Retina (tissue), 1 donor: ENCODE measurements at regions not wholly inside any gene's neighbourhood (a gene's known extent, or its start where the extent isn't known, plus 50 kb on each side); places are given as distances from the start of the nearest gene placed in this dataset.

Experiments used
- DNase-seq: peaks from one replicate; pipeline ENCODE4 v3.0.0-alpha.2; 2016

GRCh38 chr2:236858661-236859060 is 227.0 kb upstream of the COPS8 start:
- DNase-seq, result no peak

DNA sequence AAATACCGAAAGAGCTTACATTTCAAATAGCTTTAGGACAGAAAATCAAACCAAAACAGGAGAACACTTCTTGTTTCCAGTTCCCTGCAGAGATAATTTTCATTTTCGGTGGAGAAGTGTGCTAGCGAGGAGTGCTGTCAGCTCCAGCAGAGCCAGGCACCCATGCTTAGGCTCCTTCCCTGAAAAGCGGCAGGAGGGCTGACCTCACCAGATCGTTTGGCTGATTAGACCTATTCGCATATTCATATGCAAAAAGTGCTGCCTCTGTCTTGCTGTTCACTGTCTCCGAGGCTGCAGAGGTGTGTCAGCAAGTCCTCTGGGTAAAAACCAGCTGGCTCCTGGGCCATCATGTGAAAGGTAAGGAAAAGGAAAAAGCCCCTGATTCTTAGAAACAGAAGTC is 225.8 kb upstream of the COPS8 start:
- no peak for DNase-seq

GRCh38 chr2:236861196-236861875 is 224.4 kb upstream of the COPS8 start:
- DNase-seq, result no peak

- no peak for DNase-seq
Observed at GRCh38 chr2:236861944-236862343, 223.7 kb upstream of the COPS8 start.

DNA sequence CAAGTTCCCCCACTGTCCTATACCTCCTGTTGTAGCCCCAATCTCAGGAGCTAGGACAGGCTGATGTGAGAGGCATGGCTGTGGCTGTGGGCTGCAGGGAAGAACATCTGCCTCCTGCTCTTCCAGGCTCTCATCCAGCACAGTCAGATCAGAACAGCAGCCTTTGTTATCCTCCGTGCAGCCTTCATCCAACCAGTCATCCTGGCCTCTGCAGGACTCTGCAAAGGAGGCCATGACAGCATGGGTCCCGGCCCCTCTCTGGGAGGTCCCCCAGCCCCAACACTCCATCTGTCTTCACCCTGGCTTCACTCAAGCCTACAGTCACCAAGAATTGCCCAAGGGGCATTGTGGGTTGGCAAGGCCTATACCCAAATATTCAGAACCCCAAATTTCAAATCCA is 223.2 kb upstream of the COPS8 start:
- DNase-seq, result no peak

DNA sequence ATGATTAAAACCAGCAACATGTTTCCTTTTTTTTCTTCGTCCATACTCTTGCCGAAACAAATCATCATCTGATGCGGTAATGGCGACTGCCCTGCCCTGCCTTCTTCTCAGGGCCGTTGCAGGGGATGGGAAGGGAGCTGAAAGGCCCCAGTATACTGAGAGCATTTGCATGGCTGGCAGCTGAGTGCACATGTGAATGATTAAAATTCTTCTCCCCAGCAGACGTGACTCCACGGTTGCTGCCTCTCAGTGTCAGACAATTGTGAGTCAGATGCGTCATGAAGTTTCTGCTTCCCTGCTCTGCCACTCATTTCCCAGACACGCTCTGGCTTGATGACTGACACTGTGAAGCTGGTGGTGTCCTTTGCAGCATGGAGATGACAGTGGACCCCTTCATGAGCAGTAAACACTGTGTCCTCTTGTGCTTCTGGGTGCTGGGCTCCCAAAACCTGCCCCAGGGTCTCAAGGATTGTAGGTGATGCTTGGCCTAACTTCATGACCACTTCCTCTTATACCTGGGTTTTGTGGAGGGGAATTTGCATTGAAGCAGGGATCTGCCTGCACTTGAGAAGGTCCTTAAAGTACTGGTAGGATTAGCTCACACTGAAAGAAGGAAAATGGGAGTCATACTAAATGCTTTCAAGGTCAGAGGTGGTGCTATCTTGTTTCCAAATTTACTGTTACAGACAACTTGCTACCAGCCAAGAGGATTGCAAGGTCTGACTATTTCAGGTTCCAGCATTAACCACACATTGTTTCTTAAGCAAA is 222.5 kb upstream of the COPS8 start:
- DNase-seq, result peak; percentile 62

GRCh38 chr2:236863729-236864126 is 222.0 kb upstream of the COPS8 start:
- DNase-seq, result no peak

DNA sequence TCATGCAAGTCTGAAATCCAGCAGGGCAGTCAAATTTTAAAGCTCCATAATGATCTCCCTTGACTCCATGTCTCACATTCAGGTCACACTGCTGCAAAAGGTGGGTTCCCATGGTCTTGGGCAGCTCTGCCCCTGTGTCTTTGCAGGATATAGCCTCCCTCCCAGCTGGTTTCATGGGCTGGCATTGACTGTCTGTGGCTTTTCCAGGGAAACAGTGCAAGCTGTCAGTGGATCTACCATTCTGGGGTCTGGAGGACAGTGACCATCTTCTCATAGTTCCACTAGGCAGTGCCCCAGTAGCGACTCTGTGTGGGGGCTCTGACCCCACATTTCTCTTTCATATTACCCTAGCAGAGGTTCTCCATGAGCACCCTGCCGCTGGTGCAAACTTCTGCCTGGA is 220.6 kb upstream of the COPS8 start:
- no peak for DNase-seq

DNA sequence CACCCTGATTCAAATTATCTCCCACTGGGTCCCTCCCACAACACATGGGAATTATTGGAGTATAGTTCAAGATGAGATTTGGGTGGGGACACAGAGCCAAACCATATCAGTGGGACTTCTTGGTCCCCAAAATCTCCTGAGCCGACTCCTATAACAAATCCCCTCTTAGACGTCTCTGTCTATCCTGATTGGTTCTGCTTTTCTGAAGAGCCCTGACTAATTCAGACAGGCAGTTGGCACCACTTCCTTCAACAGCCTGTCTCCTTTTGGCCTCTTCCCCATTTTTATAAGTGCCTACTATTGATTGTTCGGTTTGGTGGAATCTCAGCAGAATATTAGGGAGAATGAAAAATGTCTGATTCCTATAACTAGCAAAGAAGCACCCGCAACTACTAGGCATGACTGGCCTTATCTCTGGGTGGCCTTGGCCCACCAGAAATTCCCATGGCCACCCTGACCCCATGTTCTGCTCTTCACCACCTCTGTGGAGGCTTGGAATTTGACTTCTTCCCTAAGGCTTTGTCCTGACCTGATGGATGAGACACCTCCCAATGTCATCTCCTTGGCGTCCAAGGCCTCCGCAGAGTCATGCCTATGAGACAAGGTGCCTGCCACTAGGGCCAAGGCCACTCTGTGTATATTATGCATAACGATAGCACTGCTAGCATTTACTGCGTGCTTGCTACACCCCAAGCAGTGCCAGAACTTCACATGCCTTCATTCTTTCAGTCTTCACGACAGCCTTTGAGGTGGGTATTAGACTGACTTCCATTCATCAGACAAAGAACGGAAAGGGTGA is 218.9 kb upstream of the COPS8 start:
- no peak for DNase-seq

- DNase-seq, result no peak
Observed at GRCh38 chr2:236867441-236868260, 218.0 kb upstream of the COPS8 start.

DNA sequence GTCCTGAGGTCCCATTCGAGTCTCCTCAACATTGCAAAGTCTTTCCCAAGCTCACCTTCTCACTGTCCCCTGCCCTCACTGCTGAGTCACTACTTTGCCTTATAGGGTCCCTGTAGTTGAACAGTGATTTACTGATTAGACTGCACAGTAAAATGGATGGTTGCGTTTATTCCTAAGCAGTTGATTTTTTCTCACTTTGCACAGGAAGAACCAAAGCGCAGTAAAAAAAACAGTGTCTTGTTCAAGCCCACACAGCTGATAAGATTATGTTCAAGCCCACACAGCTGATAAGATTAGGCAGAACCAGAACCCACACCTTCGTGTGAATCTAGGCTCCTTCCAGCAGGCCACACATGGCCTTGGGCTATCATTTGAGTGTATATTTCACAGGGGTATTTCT is 215.3 kb upstream of the COPS8 start:
- no peak for DNase-seq

DNA sequence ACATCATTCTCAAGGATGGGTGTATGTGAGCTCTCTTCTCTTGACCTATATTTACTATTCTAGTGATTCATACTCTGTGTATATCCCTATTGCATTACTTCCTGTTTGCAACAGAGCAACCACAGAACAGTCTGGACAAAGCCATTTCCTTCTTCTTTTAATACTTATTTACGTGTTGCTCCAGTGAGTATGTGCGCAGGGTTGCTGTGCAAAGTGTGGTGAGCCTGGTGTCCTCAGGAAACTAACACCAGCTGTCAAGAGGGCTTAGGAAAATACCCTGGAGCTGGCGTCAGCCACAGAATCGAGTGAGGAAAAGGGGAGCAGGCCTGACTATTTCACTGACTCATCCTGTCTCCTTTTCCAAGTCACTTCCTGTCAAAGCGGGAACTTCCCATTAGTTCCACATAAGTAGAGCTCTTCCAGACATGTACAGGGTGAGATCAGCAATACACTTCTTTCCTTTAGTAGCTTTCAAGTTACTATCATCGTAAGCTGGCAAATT is 214.1 kb upstream of the COPS8 start:
- DNase-seq, result no peak

- DNase-seq, result no peak
Observed at GRCh38 chr2:236872015-236872414, 213.7 kb upstream of the COPS8 start.

DNA sequence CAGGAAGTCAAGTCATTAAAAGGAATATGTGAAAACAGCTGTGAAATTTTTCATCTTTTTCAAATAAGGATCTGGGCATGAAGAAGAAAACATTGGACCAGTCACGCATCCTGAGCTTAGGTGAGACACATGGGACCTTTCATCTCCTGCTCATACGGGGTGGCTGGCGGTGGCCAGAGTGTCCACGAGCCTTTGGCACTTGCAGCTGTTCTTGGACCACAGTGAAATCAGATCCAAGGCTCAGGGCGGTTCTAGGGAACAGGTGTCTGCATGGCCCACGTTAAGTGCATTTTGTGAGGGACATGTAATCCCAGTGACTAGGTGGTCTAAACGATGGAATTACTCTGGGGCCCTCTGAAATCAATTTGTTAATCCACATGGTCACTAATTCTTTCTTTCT is 212.7 kb upstream of the COPS8 start:
- no peak for DNase-seq

- no peak for DNase-seq
Observed at GRCh38 chr2:236873636-236874035, 212.1 kb upstream of the COPS8 start.

- no peak for DNase-seq
Observed at GRCh38 chr2:236874866-236875481, 210.7 kb upstream of the COPS8 start.

GRCh38 chr2:236875906-236876505 is 209.7 kb upstream of the COPS8 start:
- DNase-seq, result no peak

- no peak for DNase-seq
Observed at GRCh38 chr2:236876642-236877041, 209.0 kb upstream of the COPS8 start.

GRCh38 chr2:236877972-236878371 is 207.7 kb upstream of the COPS8 start:
- DNase-seq, result no peak

DNA sequence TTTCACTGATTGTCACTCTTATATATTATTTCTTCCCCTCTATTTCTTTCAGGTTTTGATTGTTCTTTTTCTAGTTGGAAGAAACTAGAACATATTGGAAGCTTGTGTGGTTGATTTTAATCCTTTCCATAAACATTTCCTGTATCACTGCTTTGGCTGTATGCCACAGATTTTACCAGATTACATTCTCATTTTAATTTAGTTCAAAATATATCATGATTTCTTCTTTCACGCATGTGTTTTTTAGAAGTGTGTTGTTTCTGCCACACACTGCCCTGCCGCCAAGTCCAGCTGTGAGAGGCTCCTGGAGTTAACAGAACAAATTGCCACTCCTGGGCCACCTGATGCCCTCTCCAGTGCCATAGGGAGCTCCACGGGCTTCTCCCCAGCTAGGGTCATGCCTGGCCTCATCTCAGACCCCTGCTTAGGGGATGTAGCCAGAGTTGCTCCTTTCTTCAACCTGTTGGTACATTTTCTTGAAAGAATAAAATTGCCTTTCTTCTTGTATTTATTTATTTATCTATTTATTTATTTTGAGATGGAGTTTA is 206.2 kb upstream of the COPS8 start:
- DNase-seq, result no peak

DNA sequence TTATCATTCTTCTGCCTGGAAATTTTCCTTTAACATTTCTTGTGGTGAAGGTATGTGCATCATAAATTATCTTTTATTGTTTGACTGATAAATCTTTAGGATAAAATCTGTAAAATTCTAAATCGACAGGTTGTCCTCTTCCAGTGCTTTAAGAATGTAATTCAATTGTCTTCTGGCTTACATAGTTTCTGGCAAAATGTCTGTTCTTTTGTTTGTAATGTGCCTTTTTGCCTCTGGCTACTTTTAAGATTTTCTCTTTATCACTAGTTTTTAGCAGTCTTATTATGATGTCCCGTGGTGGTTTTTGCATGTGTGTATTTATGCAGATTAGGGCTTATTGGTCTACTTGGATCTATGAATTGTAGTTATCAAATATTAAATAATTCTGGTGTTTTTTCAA is 203.6 kb upstream of the COPS8 start:
- DNase-seq, result no peak

DNA sequence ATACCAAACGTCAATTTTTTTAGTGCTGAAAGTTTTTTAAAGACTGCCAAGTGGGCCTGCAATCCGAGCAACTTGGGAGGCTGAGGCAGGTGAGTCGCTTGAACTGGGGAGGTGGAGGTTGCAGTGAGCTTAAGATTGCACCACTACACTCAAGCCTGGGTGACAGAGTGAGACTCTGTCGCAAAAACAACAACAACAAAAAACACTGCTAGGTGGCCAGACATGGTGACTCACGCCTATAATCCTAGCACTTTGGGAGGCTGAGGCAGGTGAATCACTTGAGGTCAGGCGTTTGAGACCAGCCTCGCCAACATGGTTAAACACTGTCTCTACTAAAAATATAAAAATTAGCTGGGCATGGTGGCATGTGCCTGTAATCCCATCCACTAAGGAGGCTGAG is 202.8 kb upstream of the COPS8 start:
- DNase-seq, result no peak
